Ovary (tissue), 3 donors: ENCODE measurements at regions not wholly inside any gene's neighbourhood (a gene's known extent, or its start where the extent isn't known, plus 50 kb on each side); places are given as distances from the start of the nearest gene placed in this dataset.

Source experiments
- CTCF ChIP-seq, 3 donors: fragments of 450-650 bp in 2 of 3; fragments of 200-600 bp in 1 of 3; IDR thresholded peaks; one replicate each; pipeline versions ENCODE4 v1.5.1 to v1.8.0; 2016 to 2022; ENCODE audit warnings: antibody characterized with exemption in 3 of 3, mild to moderate bottlenecking in 1 of 3
- POLR2A ChIP-seq: fragments of 450-650 bp; IDR thresholded peaks from one replicate; pipeline ENCODE4 v1.6.1; 2017; ENCODE audit warnings: antibody characterized with exemption, mild to moderate bottlenecking, moderate library complexity
- donor health status: DM: no; HTN: no; CAD: no.

- TF ChIP-seq POLR2A, result no peak
- TF ChIP-seq CTCF (IDR thresholded peaks at IDR 0.05), result no peak
These were observed 338.3 kb downstream of the RNF144B start for GRCh38 chr6:18725449-18725848.
